Mucosa of stomach (tissue), 1 donor: ENCODE measurements at regions not wholly inside any gene's neighbourhood (a gene's known extent, or its start where the extent isn't known, plus 50 kb on each side); places are given as distances from the start of the nearest gene placed in this dataset.

Source experiments
- H3K27me3 ChIP-seq: one replicate; pipeline ENCODE4 v1.7.0; 2013; ENCODE audit warnings: mild to moderate bottlenecking, low read length; ENCODE audit not compliant: control insufficient read depth, insufficient read depth
- H3K36me3 ChIP-seq: one replicate; pipeline ENCODE4 v1.7.0; 2013; ENCODE audit warnings: low read length; ENCODE audit not compliant: control insufficient read depth, insufficient read depth
- H3K4me1 ChIP-seq: one replicate; pipeline ENCODE4 v1.7.0; 2013; ENCODE audit warnings: mild to moderate bottlenecking, low read length; ENCODE audit not compliant: control insufficient read depth, insufficient read depth
- H3K4me3 ChIP-seq: one replicate; pipeline ENCODE4 v1.7.0; 2013; ENCODE audit warnings: low read length
- H3K9ac ChIP-seq: one replicate; pipeline ENCODE4 v1.7.0; 2013; ENCODE audit warnings: mild to moderate bottlenecking, low read length, moderate library complexity
- H3K9me3 ChIP-seq: one replicate; pipeline ENCODE4 v1.7.0; 2013; ENCODE audit warnings: mild to moderate bottlenecking, low read length, moderate library complexity; ENCODE audit not compliant: control insufficient read depth
- donor health status: Pancreatic carcinoma.

DNA sequence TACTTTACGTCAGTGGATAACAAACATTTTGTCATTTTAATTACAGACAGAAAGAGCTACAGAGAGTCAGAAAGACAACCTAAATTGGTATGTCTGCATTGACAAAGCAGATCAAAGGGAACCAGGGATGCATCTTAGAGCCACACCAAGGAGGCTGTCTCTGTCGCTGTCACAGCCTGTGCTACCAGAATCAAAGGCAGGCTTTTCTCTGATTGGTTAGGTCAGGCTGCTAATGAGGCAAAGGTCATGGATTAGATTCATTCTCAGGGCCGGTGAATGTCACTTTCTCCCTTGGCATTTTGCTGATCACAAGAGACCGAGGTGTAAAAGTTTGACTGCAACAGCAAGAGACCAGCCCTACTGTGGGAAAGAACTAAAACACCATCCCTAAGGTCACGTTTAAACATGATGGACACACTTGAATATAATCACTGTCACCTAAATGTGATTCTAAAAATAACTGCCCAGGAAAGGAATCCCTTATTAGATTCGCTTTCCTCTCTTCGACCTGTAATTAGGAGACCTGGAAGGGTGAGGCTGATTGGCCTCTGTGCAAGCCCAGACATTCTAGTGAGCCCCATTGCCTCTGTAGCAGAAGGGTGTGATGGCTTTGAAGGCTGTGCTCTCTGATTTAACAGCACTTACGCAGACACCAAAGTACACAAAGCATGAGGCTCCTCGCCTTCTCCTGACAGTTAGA is 314.4 kb upstream of the NBEA start:
- H3K4me3 ChIP-seq = peak overlapping the region; percentile 10
- no peaks in the 10 kb centered on the region for H3K27me3 ChIP-seq
- no peaks in the 10 kb centered on the region for H3K36me3 ChIP-seq
- H3K4me1 ChIP-seq = peaks cover 28% of the 10 kb centered on the region
- H3K9me3 ChIP-seq = no peaks in the 10 kb centered on the region
- no peak overlapping the region for H3K9ac ChIP-seq

DNA sequence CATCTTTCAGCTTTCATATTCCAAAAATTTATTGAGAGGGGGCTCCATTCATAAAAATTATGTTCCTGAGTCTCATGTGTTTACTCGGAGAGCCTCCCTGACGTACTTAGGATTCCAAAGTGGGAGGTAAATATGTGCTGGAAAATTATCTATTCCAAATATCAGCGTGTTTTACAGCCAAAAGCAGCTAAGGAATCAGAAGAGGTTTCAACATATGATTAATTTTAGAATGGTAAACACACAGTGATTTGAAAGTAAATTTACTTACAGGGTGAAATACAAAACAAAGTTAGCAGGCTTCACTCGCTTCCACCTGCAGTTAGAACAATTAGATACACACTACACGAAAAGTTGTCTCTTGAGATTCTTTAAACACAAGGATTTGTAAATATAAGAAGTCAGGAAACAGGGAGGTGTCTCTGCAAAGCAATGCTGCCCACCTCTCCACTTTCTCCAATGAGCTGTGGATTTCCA is 313.8 kb upstream of the NBEA start:
- no peak overlapping the region for H3K4me3 ChIP-seq
- no peaks in the 10 kb centered on the region for H3K9me3 ChIP-seq
- no peak overlapping the region for H3K9ac ChIP-seq
- H3K27me3 ChIP-seq = no peaks in the 10 kb centered on the region
- H3K4me1 ChIP-seq = peaks cover 31% of the 10 kb centered on the region
- H3K36me3 ChIP-seq = no peaks in the 10 kb centered on the region

DNA sequence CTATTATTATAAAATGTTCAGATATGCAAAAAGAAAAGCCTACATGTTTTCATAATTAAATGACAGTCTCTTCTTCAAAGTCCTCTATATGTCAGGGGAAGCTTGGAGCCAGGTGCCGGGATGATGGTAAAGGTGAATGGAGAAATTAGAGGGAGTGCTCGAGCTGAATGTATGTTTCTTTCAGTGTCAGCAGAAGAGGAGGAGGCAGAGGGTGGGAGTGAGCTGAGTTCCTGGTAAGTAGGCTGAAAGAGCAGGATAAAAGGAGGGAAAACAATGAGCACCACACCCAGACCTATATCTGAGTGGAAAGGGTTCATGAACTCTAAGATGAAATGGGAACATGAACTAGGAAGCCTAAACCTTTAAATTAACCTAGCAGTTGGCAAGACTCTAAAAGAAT is 307.6 kb upstream of the NBEA start:
- Histone ChIP-seq H3K27me3 (no peaks in the 10 kb centered on the region), H3K4me1 (peaks cover 18% of the 10 kb centered on the region), H3K9me3 (no peaks in the 10 kb centered on the region), H3K9ac (no peak overlapping the region), H3K4me3 (no peak overlapping the region), H3K36me3 (no peaks in the 10 kb centered on the region)

DNA sequence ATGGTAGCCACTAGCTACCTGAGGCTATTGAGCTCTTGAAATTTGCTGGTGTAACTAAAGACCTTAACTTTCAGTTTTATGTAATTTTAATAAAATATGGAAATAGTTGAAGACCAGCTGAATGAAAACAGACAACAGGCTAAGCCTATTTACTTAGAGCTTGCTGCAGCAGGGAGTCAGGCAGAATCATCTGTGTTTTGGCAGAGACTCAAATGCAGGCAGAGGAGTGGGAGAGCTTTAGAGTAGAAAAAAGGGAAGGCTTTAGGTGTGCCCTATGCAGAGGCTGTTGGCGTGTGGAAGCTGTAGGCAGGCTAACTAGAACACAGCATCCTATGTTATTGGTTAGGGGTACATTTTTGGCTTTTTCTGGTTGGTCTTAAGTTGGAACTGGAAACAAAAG is 304.9 kb upstream of the NBEA start:
- H3K4me1 ChIP-seq = peaks cover 13% of the 10 kb centered on the region
- H3K4me3 ChIP-seq = no peak overlapping the region
- no peaks in the 10 kb centered on the region for H3K27me3 ChIP-seq
- H3K9ac ChIP-seq = no peak overlapping the region
- no peaks in the 10 kb centered on the region for H3K36me3 ChIP-seq
- H3K9me3 ChIP-seq = no peaks in the 10 kb centered on the region

DNA sequence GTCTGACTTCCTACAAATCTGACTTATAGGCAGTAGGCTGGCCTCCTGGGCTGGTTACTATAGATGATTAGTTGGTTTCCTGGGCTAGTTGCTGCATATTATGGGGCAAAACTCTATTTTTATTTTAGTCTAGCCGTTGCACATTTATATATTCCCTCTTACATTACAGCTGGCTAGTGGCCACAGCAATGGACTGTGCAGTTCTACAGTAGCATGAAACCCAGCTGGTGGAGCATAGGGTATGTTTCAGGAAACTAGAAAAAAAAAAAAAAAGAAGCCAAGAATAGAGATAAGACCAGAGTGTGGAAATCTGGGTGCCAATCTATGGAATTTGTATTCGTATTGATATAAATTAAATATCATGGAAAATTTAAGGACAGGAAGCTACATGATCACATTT is 304.4 kb upstream of the NBEA start:
- peaks cover 8% of the 10 kb centered on the region for H3K4me1 ChIP-seq
- no peak overlapping the region for H3K4me3 ChIP-seq
- H3K9ac ChIP-seq = no peak overlapping the region

DNA sequence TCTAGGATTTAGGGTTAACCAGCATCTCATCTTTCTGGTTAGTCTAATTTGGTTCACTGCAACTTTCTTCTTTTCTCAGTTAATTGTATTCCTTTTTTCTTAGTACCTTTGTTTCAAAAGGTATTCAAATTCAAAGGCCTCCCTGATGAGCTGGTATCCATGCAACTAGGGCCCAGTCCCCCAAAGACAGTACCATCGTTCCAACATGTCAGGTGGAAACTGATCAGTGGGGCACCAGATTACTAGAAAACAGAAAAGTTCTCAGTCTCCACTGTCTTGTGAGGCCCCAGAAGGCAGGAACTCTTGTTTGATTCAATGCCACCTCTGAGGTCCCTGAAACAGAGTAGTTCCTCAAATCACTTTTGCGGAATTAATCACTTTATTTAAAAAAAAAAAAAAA is 303.2 kb upstream of the NBEA start:
- H3K27me3 ChIP-seq = no peaks in the 10 kb centered on the region
- H3K36me3 ChIP-seq = no peaks in the 10 kb centered on the region
- no peak overlapping the region for H3K4me3 ChIP-seq
- H3K9ac ChIP-seq = no peak overlapping the region
- H3K4me1 ChIP-seq = peaks cover 4% of the 10 kb centered on the region
- no peaks in the 10 kb centered on the region for H3K9me3 ChIP-seq

More for the DNA sequence above, 304.4 kb upstream of the NBEA start:
- Histone ChIP-seq H3K27me3 (no peaks in the 10 kb centered on the region), H3K9me3 (no peaks in the 10 kb centered on the region), H3K36me3 (no peaks in the 10 kb centered on the region)

DNA sequence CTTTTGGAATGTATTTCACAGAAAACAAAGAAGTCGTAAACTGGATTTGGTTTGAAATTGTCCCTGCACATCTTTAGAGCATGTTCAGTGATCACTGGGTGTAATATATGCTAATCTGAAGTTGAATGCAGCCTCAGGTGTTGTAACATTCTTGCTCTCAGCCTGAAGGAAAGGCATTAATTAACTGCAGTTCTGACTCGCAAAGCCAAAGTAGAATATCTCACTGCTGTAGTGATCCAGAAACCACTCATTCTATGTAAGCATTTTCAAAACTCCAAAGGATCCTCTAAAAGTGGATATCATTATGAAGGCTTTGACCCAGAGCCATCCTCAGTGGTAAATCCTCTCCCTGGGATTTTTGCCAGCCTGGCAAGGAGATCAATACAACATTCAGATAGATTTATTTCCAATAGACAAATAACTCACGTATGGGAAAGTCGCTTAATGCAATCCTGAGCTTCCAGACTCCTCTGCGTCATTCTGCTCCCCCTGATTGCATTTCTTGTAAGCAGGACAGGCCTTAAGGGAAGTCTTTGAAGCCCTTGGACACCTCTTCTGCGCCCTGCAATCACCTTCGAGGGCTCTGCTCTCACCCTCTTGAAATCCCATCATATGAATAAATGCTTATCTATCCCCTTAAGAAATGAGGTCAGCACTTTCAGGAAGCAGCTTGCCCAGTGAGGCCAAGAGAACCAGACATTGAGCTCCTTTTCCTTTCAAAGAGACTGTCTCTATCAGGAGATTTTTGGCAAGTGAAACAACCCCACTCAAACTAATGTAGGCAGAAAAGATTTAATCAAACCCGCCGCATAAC is 301.7 kb upstream of the NBEA start:
- Histone ChIP-seq H3K4me3 (no peak overlapping the region), H3K27me3 (no peaks in the 10 kb centered on the region), H3K9me3 (no peaks in the 10 kb centered on the region), H3K4me1 (no peaks in the 10 kb centered on the region), H3K9ac (no peak overlapping the region), H3K36me3 (no peaks in the 10 kb centered on the region)

DNA sequence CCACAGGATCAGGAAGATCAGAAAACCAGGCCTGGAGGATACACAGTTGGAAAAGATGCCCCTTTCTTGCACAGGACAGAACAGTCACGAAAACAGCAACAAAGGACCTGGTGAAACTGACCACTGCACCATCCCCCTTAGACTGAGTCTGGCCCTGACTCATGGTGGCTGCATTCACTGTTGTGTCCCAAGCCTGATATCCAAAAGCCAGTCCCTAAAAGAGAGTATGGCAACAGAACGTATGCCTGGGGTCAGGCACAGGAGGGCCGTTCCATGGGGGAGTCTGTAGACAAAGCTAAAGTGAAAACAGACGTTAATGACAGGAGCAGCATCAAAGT is 301.1 kb upstream of the NBEA start:
- Histone ChIP-seq H3K27me3 (no peaks in the 10 kb centered on the region), H3K9me3 (no peaks in the 10 kb centered on the region), H3K4me1 (no peaks in the 10 kb centered on the region), H3K9ac (no peak overlapping the region), H3K36me3 (no peaks in the 10 kb centered on the region), H3K4me3 (no peak overlapping the region)

DNA sequence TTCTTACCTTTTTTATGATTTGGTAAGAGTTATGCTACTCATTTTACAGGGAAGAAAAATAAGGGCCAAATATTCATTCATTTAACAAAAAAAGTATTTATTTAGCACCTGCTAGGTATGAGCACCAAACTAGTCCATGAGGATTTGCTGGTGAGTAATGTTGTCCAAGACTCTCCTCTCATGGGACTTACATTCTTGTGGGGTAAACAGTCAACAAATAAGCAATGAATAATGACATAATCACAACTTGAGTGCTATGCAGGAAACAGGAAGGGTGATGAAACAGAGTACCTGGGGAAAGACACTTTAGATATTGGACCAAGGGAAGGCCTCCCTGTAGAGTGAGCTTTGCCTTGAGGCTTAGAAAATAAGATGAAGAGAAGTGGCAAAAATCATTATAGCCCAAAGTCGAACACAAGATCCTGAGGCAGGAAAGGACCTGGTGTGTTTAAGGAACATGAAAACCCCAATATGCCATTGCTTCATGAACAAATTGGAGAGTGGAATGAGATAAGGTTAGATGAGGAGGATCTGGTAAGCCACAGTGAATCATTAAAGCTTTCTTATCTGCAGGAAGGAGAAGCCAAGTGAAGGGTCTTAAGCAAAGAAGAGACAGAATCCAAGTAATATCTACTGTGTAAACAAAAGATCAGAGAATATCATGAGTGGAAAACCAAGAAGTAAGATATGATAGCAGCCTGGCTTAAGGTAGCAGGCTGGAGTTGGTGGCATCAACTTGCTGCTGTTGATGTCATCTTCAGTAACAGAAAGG is 294.5 kb upstream of the NBEA start:
- no peaks in the 10 kb centered on the region for H3K36me3 ChIP-seq
- no peak overlapping the region for H3K9ac ChIP-seq

DNA sequence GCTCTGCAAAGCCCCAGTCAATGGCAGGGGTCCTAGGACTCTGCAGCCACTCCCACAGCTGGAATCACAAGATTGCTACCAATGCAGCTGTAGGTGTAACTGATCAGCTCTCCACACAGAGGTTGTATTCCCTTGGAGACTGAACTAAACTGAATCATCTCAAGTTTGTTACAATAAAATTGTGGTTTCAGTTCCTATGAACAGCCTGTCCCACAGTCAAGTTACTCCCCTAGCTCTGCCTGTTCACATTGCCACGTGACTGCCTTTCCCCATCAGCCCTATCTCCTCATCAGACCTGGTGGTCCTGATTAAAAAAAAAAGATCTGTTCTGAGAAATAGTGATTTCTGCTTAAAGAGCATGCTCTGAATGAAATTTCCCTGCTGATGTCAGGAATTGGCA is 287.9 kb upstream of the NBEA start:
- H3K4me3 ChIP-seq = no peak overlapping the region
- H3K9me3 ChIP-seq = no peaks in the 10 kb centered on the region
- no peaks in the 10 kb centered on the region for H3K27me3 ChIP-seq
- no peaks in the 10 kb centered on the region for H3K36me3 ChIP-seq
- no peak overlapping the region for H3K9ac ChIP-seq
- H3K4me1 ChIP-seq = no peaks in the 10 kb centered on the region

More for the DNA sequence above, 294.5 kb upstream of the NBEA start:
- Histone ChIP-seq H3K9me3 (no peaks in the 10 kb centered on the region), H3K27me3 (no peaks in the 10 kb centered on the region), H3K4me1 (no peaks in the 10 kb centered on the region), H3K4me3 (no peak overlapping the region)

DNA sequence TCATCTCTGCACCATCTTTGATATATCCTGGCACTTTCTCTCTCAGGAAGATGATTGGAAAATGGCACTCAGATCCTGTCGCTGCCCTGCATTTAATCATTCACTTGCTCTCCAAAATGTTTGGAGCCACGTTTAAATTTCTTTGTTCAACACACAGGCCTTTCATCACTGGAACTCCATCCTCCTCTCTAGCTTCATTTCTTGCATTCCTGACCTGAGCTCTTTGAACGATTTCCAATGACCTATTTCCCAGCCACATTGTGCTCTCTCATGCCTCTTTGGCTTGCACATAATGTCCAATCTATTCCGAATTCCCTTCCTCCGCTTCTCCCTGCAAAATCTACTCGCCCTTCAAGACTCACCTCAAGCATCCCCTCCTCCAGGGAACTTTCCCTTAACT is 287.4 kb upstream of the NBEA start:
- Histone ChIP-seq H3K36me3 (no peaks in the 10 kb centered on the region), H3K4me3 (no peak overlapping the region), H3K9ac (no peak overlapping the region), H3K9me3 (no peaks in the 10 kb centered on the region), H3K27me3 (no peaks in the 10 kb centered on the region), H3K4me1 (no peaks in the 10 kb centered on the region)

DNA sequence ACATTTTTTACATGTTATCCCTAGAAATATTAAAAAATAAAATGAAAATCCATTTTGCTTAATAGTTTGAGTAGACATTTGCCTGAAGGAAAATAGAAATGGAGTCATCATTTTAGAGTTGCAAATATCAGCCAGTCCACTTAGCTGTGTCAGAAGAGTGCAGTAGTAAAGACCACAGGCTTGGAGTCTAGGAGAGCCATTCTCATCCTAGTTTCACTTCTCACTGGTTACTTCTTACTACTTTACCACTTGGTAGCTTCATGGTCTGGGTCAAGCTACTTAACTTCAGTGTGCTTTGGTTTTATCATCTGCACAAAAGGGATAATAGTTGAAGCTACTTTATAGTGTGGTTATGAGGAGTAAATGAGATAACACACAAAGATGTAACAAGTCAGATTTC is 286.5 kb upstream of the NBEA start:
- Histone ChIP-seq H3K4me3 (no peak overlapping the region), H3K4me1 (no peaks in the 10 kb centered on the region), H3K9me3 (no peaks in the 10 kb centered on the region), H3K36me3 (no peaks in the 10 kb centered on the region), H3K27me3 (no peaks in the 10 kb centered on the region), H3K9ac (no peak overlapping the region)
